ENCODE measurements at regions not wholly inside any gene's neighbourhood (a gene's known extent, or its start where the extent isn't known, plus 50 kb on each side); places are given as distances from the start of the nearest gene placed in this dataset.
"Not testable (repeated sequence)": the region's sequence is repeated elsewhere in the genome, so short reads cannot be mapped to it uniquely, and the experiment has no call there.

- intact Hi-C loops (cut with DNase I), result no loop called here
- ATAC-seq, result no peak
- no peak for DNase-seq (ENCODE audit: low spot score)
Measured at GRCh38 chr6:27693766-27694546, 218.2 kb downstream of the OR2B2 start.

- intact Hi-C loops (cut with DNase I); DNase-seq (ENCODE audit: low spot score); ATAC-seq: not testable (repeated sequence)
Measured at GRCh38 chr6:27692133-27692532, 219.2 kb upstream of the ZNF184 start.

GRCh38 chr6:27688014-27688586 is 215.2 kb upstream of the ZNF184 start:
- intact Hi-C loops (cut with DNase I), result no loop called here
- DNase-seq (ENCODE audit: low spot score) (peak; percentile 85), ATAC-seq (peak; percentile 92)

- peak; percentile 69 for DNase-seq (ENCODE audit: low spot score)
- intact Hi-C loops (cut with DNase I), result no loop called here
- ATAC-seq, result peak; percentile 88
Measured at GRCh38 chr6:27687154-27688013, 214.5 kb upstream of the ZNF184 start.

GRCh38 chr6:27685279-27685678 is 212.4 kb upstream of the ZNF184 start:
- no peak for ATAC-seq
- no peak for DNase-seq (ENCODE audit: low spot score)
- intact Hi-C loops (cut with DNase I), result no loop called here

- no peak for ATAC-seq
- DNase-seq (ENCODE audit: low spot score), result no peak
- intact Hi-C loops (cut with DNase I), result no loop called here
Measured at GRCh38 chr6:27684264-27685211, 211.6 kb upstream of the ZNF184 start.

GRCh38 chr6:27679964-27680694 is 207.2 kb upstream of the ZNF184 start:
- intact Hi-C loops (cut with DNase I), result no loop called here
- ATAC-seq (no peak), DNase-seq (ENCODE audit: low spot score) (no peak)

- intact Hi-C loops (cut with DNase I), result no loop called here
- ATAC-seq (no peak), DNase-seq (ENCODE audit: low spot score) (no peak)
Measured at GRCh38 chr6:27679308-27679963, 206.5 kb upstream of the ZNF184 start.

GRCh38 chr6:27678469-27678868 is 205.6 kb upstream of the ZNF184 start:
- DNase-seq (ENCODE audit: low spot score) (no peak), ATAC-seq (no peak)
- intact Hi-C loops (cut with DNase I), result no loop called here

- intact Hi-C loops (cut with DNase I), result no loop called here
- ATAC-seq, result no peak
- no peak for DNase-seq (ENCODE audit: low spot score)
Measured at GRCh38 chr6:27674882-27675281, 202.0 kb upstream of the ZNF184 start.

GRCh38 chr6:27672113-27672799 is 199.4 kb upstream of the ZNF184 start:
- intact Hi-C loops (cut with DNase I), result no loop called here
- no peak for DNase-seq (ENCODE audit: low spot score)
- ATAC-seq, result no peak

- DNase-seq (ENCODE audit: low spot score) (no peak), ATAC-seq (no peak)
- intact Hi-C loops (cut with DNase I), result no loop called here
Measured at GRCh38 chr6:27669624-27670301, 196.9 kb upstream of the ZNF184 start.

GRCh38 chr6:27669295-27669623 is 196.4 kb upstream of the ZNF184 start:
- DNase-seq (ENCODE audit: low spot score), result no peak
- intact Hi-C loops (cut with DNase I), result no loop called here
- ATAC-seq, result no peak

GRCh38 chr6:27668442-27669294 is 195.8 kb upstream of the ZNF184 start:
- ATAC-seq (no peak), DNase-seq (ENCODE audit: low spot score) (no peak)
- intact Hi-C loops (cut with DNase I), result no loop called here

GRCh38 chr6:27667657-27668441 is 194.9 kb upstream of the ZNF184 start:
- intact Hi-C loops (cut with DNase I), result no loop called here
- ATAC-seq (no peak), DNase-seq (ENCODE audit: low spot score) (no peak)
